OCI-LY3 (cell line): ENCODE measurements at regions not wholly inside any gene's neighbourhood (a gene's known extent, or its start where the extent isn't known, plus 50 kb on each side); places are given as distances from the start of the nearest gene placed in this dataset.

Source experiments
- CTCF ChIP-seq: fragments of 200-600, 300-600 bp; sonication (generic); IDR thresholded peaks from 2 replicates; pipeline ENCODE4 v1.5.1; 2014; ENCODE audit warnings: antibody characterized with exemption, low read length, low read depth
- EZH2phosphoT487 ChIP-seq: fragments of 200-600 bp; shearing (Covaris generic); IDR thresholded peaks from 2 replicates; pipeline ENCODE4 v1.6.1; 2018; ENCODE audit warnings: antibody characterized with exemption, mixed run types, low read depth

- TF ChIP-seq CTCF (no peak), EZH2phosphoT487 (no peak)
These were observed 98.6 kb upstream of the TMEM168 start for GRCh38 chr7:112888781-112889180.
